B cell (primary cell): ENCODE measurements at regions not wholly inside any gene's neighbourhood (a gene's known extent, or its start where the extent isn't known, plus 50 kb on each side); places are given as distances from the start of the nearest gene placed in this dataset.

ENCODE experiments used
- ATAC-seq: fragments of 200-7000 bp; cut with Tn5 transposase; one replicate; pipeline ENCODE4 v1.10.0; 2021; ENCODE audit warnings: low read depth, mild to moderate bottlenecking, moderate number of reproducible peaks, moderate library complexity
- CTCF ChIA-PET: fragments of 350-600 bp; sonication (Branson Sonifier 250); formaldehyde crosslinking; loops from one replicate; lab custom pipeline; 2021; ENCODE audit warnings: antibody characterized with exemption, inconsistent platforms; lab: Charles Lee
- POLR2A ChIA-PET: fragments of 350-600 bp; sonication (Branson Sonifier 250); formaldehyde crosslinking; loops from one replicate; lab custom pipeline; 2021; ENCODE audit warnings: antibody characterized with exemption; lab: Charles Lee
- DNase-seq: peaks from one replicate; pipeline ENCODE4 v3.0.0; 2013
- H2AFZ ChIP-seq: 2 replicates; pipeline ENCODE4 v1.6.1; 2012; ENCODE audit warnings: mild to moderate bottlenecking, low read depth, low read length; ENCODE audit not compliant: insufficient read depth, poor library complexity, severe bottlenecking
- H3K27ac ChIP-seq, 2 donors: 1 replicate in 1 of 2; 2 replicates in 1 of 2; pipeline ENCODE4 v1.5.1; 2012 to 2013; ENCODE audit warnings: low read length in 2 of 2, mild to moderate bottlenecking in 2 of 2, moderate library complexity in 1 of 2
- H3K27me3 ChIP-seq, 4 experiments: fragments of 200-600 bp in 1 of 4; sonication (generic) in 1 of 4; replicated peaks in 1 of 4; 1 replicate in 2 of 4; 2 replicates in 2 of 4; pipeline versions ENCODE4 v1.6.1 to v1.7.0; 2013 to 2016; ENCODE audit warnings: low read length in 3 of 4, mild to moderate bottlenecking in 2 of 4, mixed read lengths in 1 of 4, moderate library complexity in 1 of 4; ENCODE audit not compliant: insufficient read depth in 4 of 4, control insufficient read depth in 3 of 4; ENCODE audit errors: control extremely low read depth in 1 of 4
- H3K36me3 ChIP-seq, 2 experiments: replicated peaks in 1 of 2; 1 replicate in 1 of 2; 2 replicates in 1 of 2; pipeline versions ENCODE4 v1.6.1 to v1.7.1; 2013; ENCODE audit warnings: low read length in 1 of 2; ENCODE audit not compliant: insufficient read depth in 2 of 2, control insufficient read depth in 1 of 2; ENCODE audit errors: control extremely low read depth in 1 of 2, extremely low read depth in 1 of 2
- H3K4me1 ChIP-seq, 2 donors: fragments of 200-600 bp in 1 of 2; sonication (generic) in 1 of 2; 1 replicate in 1 of 2; 2 replicates in 1 of 2; pipeline versions ENCODE4 v1.5.1 to v1.6.1; 2013 to 2017; ENCODE audit warnings: low read length in 2 of 2; ENCODE audit not compliant: control insufficient read depth in 2 of 2, insufficient read depth in 2 of 2
- H3K4me2 ChIP-seq: replicated peaks from 2 replicates; pipeline ENCODE3; 2012; ENCODE audit warnings: mild to moderate bottlenecking, low read depth, low read length; ENCODE audit not compliant: poor library complexity, severe bottlenecking
- H3K4me3 ChIP-seq, 5 experiments: fragments of 200-600 bp in 1 of 5; sonication (generic) in 1 of 5; 1 replicate in 3 of 5; 2 replicates in 2 of 5; pipeline versions ENCODE4 v1.5.1 to v1.7.0; 2011 to 2016; ENCODE audit warnings: low read length in 4 of 5, mild to moderate bottlenecking in 4 of 5, low read depth in 2 of 5, control low read depth in 1 of 5, moderate library complexity in 1 of 5; ENCODE audit not compliant: insufficient read depth in 1 of 5; ENCODE audit errors: control extremely low read depth in 1 of 5, extremely low read depth in 1 of 5
- H3K79me2 ChIP-seq: fragments of 200-600 bp; sonication (generic); one replicate; pipeline ENCODE4 v1.6.0; 2016; ENCODE audit warnings: low read length; ENCODE audit not compliant: control insufficient read depth, insufficient read depth
- H3K9ac ChIP-seq: fragments of 200-600 bp; sonication (generic); 2 replicates; pipeline ENCODE4 v1.6.1; 2017; ENCODE audit warnings: mild to moderate bottlenecking, low read length, moderate library complexity
- H3K9me3 ChIP-seq, 3 donors: one replicate each; pipeline versions ENCODE4 v1.6.1 to v1.7.1; 2013; ENCODE audit warnings: low read length in 2 of 3; ENCODE audit not compliant: control insufficient read depth in 2 of 3, insufficient read depth in 1 of 3; ENCODE audit errors: control extremely low read depth in 1 of 3
- H4K20me1 ChIP-seq: 2 replicates; pipeline ENCODE4 v1.6.0; 2012; ENCODE audit warnings: mild to moderate bottlenecking, low read length; ENCODE audit not compliant: insufficient read depth, control insufficient read depth, poor library complexity, severe bottlenecking
- H3K27ac Mint-ChIP-seq: one replicate; pipeline ENCODE4 v1.8.0; 2021; ENCODE audit warnings: mixed read lengths
- H3K27me3 Mint-ChIP-seq: one replicate; pipeline ENCODE4 v1.8.0; 2021; ENCODE audit warnings: mixed read lengths
- H3K4me1 Mint-ChIP-seq: one replicate; pipeline ENCODE4 v1.8.0; 2021; ENCODE audit warnings: mixed read lengths
- H3K4me3 Mint-ChIP-seq: one replicate; pipeline ENCODE4 v1.8.0; 2021; ENCODE audit warnings: mixed read lengths
- H3K9me3 Mint-ChIP-seq: one replicate; pipeline ENCODE4 v1.8.0; 2022; ENCODE audit warnings: mixed read lengths; ENCODE audit not compliant: insufficient read depth
- EZH2 ChIP-seq: IDR thresholded peaks from 2 replicates; pipeline ENCODE4 v1.6.1; 2012; ENCODE audit warnings: borderline replicate concordance, low read depth, mild to moderate bottlenecking, moderate library complexity, low read length; ENCODE audit not compliant: insufficient read depth, poor library complexity, severe bottlenecking
- WGBS: methylation state at CpG from one replicate; pipeline ENCODE4 v1.1.5; 2013; ENCODE audit warnings: missing lambda C conversion rate; ENCODE audit not compliant: insufficient coverage; 5-methylcytosine and 5-hydroxymethylcytosine counted together
- intact Hi-C: fragments of 100-400 bp; cut with micrococcal nuclease; formaldehyde crosslinking; loops from one replicate; pipeline ENCODE4 v1.10.0; 2022
- TF ChIP-seq, protein P1 (sequence below): fragments of 200-600 bp; IDR thresholded peaks from one replicate; pipeline ENCODE4 v1.8.0; 2022; ENCODE audit warnings: antibody characterized with exemption, mild to moderate bottlenecking

DNA sequence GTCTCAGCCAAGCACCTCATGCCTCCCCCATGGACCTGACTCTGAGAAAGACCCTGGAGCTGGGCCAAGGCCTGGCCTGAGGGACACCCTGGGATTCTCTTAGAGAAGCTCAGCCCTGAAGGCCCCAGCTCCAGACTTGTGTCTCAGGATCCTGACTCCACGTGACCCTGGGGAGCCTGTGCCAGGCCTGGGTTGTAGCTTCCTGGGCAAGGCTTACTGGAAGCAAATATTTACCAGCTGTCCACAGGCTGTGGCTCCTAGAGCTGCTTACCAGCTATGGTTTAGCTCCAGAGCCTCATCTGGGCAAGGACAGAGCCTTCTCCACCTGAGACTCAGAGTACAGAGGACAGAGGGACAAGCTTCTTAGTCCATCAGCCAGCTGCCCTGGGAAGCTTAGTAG lies 61.0 kb upstream of the CEACAM8 start:
- CTCF ChIA-PET: interaction anchor here (0.6 kb wide), 1 partner anchor 130 kb away, joined by 3 read pairs; no protein-coding TSS in a partner anchor
- TF ChIP-seq, protein P1, sequence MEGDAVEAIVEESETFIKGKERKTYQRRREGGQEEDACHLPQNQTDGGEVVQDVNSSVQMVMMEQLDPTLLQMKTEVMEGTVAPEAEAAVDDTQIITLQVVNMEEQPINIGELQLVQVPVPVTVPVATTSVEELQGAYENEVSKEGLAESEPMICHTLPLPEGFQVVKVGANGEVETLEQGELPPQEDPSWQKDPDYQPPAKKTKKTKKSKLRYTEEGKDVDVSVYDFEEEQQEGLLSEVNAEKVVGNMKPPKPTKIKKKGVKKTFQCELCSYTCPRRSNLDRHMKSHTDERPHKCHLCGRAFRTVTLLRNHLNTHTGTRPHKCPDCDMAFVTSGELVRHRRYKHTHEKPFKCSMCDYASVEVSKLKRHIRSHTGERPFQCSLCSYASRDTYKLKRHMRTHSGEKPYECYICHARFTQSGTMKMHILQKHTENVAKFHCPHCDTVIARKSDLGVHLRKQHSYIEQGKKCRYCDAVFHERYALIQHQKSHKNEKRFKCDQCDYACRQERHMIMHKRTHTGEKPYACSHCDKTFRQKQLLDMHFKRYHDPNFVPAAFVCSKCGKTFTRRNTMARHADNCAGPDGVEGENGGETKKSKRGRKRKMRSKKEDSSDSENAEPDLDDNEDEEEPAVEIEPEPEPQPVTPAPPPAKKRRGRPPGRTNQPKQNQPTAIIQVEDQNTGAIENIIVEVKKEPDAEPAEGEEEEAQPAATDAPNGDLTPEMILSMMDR: no peak
- TF ChIP-seq EZH2: no peak
- intact Hi-C loops: no loop called here
- Mint-ChIP-seq H3K27me3 (peaks cover 27% of the 10 kb centered on the region), H3K9me3 (peaks cover 5% of the 10 kb centered on the region), H3K27ac (no peak overlapping the region), H3K4me1 (no peaks in the 10 kb centered on the region), H3K4me3 (no peak overlapping the region)
- no peaks in the 10 kb centered on the region for H4K20me1 ChIP-seq
- DNase-seq (no peak), ATAC-seq (no peak)
- H3K4me1 ChIP-seq: no peaks in the 10 kb centered on the region
- H3K9me3 ChIP-seq: peaks cover 0 to 13% (median 0%) of the 10 kb centered on the region in 3 donors
- H3K36me3 ChIP-seq: no peaks in the 10 kb centered on the region
- H2AFZ ChIP-seq: no peak overlapping the region
- H3K79me2 ChIP-seq: no peaks in the 10 kb centered on the region
- 46% methylated on average over 1 of the region's 1 CpG for WGBS
- peaks cover 0 to 8% (median 2%) of the 10 kb centered on the region in 4 experiments for H3K27me3 ChIP-seq
- no peak overlapping the region for H3K9ac ChIP-seq
- no peak overlapping the region for H3K4me2 ChIP-seq
- H3K27ac ChIP-seq: no peak overlapping the region
- no peak overlapping the region for H3K4me3 ChIP-seq
- POLR2A ChIA-PET: no interaction called here

DNA sequence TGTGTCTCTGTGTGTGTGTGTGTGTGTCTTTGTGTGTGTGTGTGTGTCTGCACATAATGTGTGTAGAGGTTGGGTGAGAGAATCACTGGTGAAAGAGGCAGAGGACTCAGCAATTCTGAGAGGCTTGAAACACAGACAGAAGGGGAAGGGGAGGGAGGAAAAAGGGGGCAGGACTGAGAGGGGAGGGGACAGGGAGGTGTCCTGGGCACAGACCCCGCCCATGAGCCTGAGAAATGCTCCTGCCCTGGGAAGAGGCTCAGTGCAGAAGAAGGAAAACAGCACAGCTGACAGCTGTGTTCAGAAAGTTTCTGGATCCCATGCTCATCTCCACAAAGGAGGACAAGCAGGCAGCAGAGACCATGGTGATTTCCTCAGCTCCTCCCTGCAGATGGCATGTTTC lies 59.1 kb upstream of the CEACAM8 start:
- Histone ChIP-seq H3K4me3 (no peak overlapping the region), H3K27me3 (peaks cover 0 to 11% (median 0%) of the 10 kb centered on the region in 4 experiments), H3K4me2 (no peak overlapping the region), H2AFZ (no peak overlapping the region), H3K9ac (no peak overlapping the region), H3K27ac (no peak overlapping the region), H3K9me3 (peaks cover 0 to 4% (median 0%) of the 10 kb centered on the region in 3 donors), H3K4me1 (no peaks in the 10 kb centered on the region), H3K36me3 (no peaks in the 10 kb centered on the region), H4K20me1 (no peaks in the 10 kb centered on the region), H3K79me2 (no peaks in the 10 kb centered on the region)
- no peak for ATAC-seq
- DNase-seq: no peak
- Mint-ChIP-seq H3K27ac (no peak overlapping the region), H3K4me3 (no peak overlapping the region), H3K4me1 (no peaks in the 10 kb centered on the region), H3K9me3 (peaks cover under 1% of the 10 kb centered on the region), H3K27me3 (peaks cover 30% of the 10 kb centered on the region)
- intact Hi-C loops: no loop called here
- POLR2A ChIA-PET: no interaction called here
- TF ChIP-seq, protein P1: no peak
- no peak for TF ChIP-seq EZH2
- whole genome bisulfite sequencing: 63% methylated on average over 1 of the region's 1 CpG
- CTCF ChIA-PET: no interaction called here
